T-helper 1 cell treated with Interleukin-12 subunit alpha and Interleukin-12 subunit beta and Interleukin-4 antibody, amounts not matched to agents 30 μg/mL and 1 μg/mL, for 36 hours (primary cell): ENCODE measurements at regions not wholly inside any gene's neighbourhood (a gene's known extent, or its start where the extent isn't known, plus 50 kb on each side); places are given as distances from the start of the nearest gene placed in this dataset.

Source experiments
- H3K27ac Mint-ChIP-seq: one replicate; pipeline ENCODE4 v1.8.0; 2021; ENCODE audit warnings: mild to moderate bottlenecking, mixed read lengths
- H3K27me3 Mint-ChIP-seq: one replicate; pipeline ENCODE4 v1.8.0; 2021; ENCODE audit warnings: low read depth, mixed read lengths
- H3K36me3 Mint-ChIP-seq: one replicate; pipeline ENCODE4 v1.8.0; 2021; ENCODE audit warnings: low read depth, mixed read lengths
- H3K4me1 Mint-ChIP-seq: one replicate; pipeline ENCODE4 v1.8.0; 2021; ENCODE audit warnings: low read depth, mixed read lengths
- H3K4me3 Mint-ChIP-seq: one replicate; pipeline ENCODE4 v1.8.0; 2021; ENCODE audit warnings: mild to moderate bottlenecking, moderate library complexity, mixed read lengths
- H3K9me3 Mint-ChIP-seq: one replicate; pipeline ENCODE4 v1.8.0; 2021; ENCODE audit warnings: mixed read lengths

DNA sequence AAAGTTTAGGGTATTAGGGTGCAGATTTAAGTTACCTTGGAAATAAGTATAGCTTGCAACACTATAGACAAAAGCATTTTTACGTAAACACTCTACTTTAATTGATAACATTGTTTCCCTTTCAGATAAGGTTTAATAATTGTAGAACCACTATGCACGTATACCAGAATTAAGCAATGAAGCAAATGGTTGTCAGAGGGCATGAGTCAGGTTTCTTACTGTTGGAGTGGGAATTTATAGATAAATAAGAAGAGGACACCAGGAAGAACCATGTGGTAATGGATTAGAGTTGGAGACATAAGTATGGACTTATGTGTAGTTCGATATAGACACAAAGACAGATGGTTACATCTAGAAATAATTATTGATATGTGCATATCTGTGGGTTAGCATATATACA, 355.6 kb downstream of the ETV1 start:
- no peak overlapping the region for H3K4me3 Mint-ChIP-seq
- no peaks in the 10 kb centered on the region for H3K36me3 Mint-ChIP-seq
- H3K4me1 Mint-ChIP-seq, result no peaks in the 10 kb centered on the region
- H3K27ac Mint-ChIP-seq, result no peak overlapping the region
- peaks cover 5% of the 10 kb centered on the region for H3K9me3 Mint-ChIP-seq
- H3K27me3 Mint-ChIP-seq, result no peaks in the 10 kb centered on the region

DNA sequence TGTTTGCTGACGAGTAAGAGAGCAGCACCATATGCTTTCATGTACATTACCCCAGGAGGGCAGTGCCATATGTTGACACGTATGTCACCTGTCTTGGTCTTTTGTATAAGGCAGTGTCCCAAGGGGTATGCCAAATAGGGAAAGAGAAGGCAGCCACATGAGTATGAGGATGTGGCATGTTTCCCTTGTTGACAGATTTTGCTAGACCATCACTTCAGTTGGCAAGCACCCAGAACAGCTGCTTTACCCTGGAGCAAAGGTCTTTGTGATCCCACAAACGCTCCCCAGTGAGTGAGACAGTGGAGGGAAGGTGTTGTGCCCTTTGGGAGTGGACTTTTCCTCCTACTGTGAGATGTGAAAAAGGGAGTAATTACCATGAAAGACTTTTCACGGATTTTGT, 350.1 kb downstream of the ETV1 start:
- H3K4me1 Mint-ChIP-seq, result no peaks in the 10 kb centered on the region
- H3K36me3 Mint-ChIP-seq, result no peaks in the 10 kb centered on the region
- H3K9me3 Mint-ChIP-seq, result no peaks in the 10 kb centered on the region
- no peaks in the 10 kb centered on the region for H3K27me3 Mint-ChIP-seq
- H3K4me3 Mint-ChIP-seq, result no peak overlapping the region
- H3K27ac Mint-ChIP-seq, result no peak overlapping the region

DNA sequence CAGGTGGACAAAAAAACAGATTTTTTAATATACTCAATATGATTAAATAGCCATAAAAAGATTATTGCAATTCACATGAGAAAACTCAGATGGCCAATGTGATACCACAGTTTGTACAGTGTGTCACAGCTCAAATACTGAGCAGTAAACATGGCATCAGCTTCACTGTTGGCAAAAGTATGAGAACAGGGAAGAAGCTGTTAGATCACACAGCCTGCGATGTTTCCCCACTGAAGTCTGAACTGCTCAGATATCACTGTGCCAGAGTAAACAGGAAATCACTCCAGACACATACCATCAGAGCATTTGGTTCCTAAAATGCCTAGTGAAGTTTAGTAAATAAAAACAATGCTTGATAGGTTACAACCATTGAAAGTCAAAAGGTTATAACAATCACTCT, 347.8 kb downstream of the ETV1 start:
- H3K9me3 Mint-ChIP-seq, result no peaks in the 10 kb centered on the region
- no peak overlapping the region for H3K4me3 Mint-ChIP-seq
- no peaks in the 10 kb centered on the region for H3K4me1 Mint-ChIP-seq
- no peak overlapping the region for H3K27ac Mint-ChIP-seq
- no peaks in the 10 kb centered on the region for H3K36me3 Mint-ChIP-seq
- H3K27me3 Mint-ChIP-seq, result no peaks in the 10 kb centered on the region

DNA sequence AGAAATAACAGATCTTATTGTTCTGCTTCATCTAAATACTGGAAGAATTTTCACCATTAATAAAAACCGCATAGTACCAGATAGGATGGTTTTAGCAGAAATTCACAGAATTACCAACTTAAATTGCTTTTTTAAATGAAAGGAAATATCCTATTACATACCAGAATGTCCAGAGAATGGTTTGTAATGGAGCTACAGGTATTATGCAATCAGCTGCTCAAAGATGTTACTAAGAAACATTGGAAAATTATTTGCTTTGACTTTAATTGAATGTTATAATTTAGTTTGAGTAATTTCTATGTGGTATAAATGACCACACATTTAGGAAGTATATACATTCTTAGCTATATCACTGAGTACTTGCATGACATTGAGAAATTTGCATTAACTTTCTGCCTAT, 338.3 kb downstream of the ETV1 start:
- Mint-ChIP-seq H3K9me3 (peaks cover 6% of the 10 kb centered on the region), H3K4me1 (no peaks in the 10 kb centered on the region), H3K27ac (no peak overlapping the region), H3K27me3 (no peaks in the 10 kb centered on the region), H3K36me3 (no peaks in the 10 kb centered on the region), H3K4me3 (no peak overlapping the region)

DNA sequence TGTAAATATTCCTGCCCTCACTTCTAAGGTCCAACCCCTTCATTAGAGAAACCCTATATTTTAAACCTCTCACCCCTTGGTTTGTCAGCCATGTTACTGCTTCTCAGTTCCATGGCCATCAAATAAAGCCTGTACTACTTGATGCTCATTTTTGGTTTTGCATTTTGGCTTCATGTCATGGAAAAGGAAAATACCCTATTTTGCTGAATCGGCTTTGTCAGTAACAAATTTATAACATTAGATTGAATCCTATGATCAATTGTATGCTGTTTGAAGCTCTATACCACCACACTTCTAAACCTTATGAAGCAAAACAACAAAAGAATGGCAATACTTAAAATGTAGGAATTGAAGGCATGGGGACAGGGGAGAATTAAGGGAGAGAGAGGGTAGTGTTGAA, 333.1 kb downstream of the ETV1 start:
- Mint-ChIP-seq H3K27me3 (no peaks in the 10 kb centered on the region), H3K27ac (no peak overlapping the region), H3K4me3 (no peak overlapping the region), H3K36me3 (no peaks in the 10 kb centered on the region), H3K4me1 (no peaks in the 10 kb centered on the region), H3K9me3 (peaks cover 10% of the 10 kb centered on the region)

DNA sequence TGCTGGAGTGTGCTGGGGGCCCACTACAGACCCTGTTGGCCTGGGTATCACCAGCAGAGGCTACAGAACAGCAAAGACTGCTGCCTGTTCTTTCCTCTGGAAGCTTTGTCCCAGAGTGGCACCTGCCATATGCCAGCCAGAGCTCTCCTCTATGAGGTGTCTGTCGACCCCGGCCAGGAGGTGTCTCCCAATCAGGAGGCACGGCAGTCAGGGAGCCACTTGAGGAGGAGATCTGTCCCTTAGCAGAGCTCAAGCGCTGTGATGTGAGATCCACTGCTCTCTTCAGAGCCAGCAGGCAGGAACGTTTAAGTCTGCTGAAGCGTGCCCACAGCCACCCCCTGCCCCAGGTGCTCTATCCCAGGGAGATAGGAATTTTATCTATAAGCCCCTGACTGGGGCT, 316.2 kb downstream of the ETV1 start:
- no peak overlapping the region for H3K27ac Mint-ChIP-seq

DNA sequence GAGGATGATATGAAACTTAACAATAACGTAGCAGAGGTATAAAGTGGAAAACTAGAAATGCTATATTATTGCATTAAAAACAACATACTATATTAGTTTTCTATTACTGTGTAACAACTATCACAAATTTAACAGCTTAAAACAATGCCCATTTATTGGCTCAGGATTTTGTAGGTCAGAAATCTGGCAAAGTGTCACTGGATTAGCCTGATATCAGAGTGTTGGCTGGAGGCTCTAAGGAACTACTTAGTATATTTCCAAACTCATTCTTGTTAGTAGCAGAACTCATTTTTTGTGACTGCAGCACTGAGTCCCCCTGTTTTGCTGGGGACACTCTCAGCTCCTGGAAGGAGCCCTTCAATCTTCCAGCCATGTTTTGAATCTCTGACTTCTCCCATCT, 306.8 kb downstream of the ETV1 start:
- Mint-ChIP-seq H3K9me3 (no peaks in the 10 kb centered on the region), H3K4me1 (no peaks in the 10 kb centered on the region), H3K27ac (no peak overlapping the region), H3K36me3 (no peaks in the 10 kb centered on the region), H3K4me3 (no peak overlapping the region), H3K27me3 (no peaks in the 10 kb centered on the region)

More for the DNA sequence above, 316.2 kb downstream of the ETV1 start:
- Mint-ChIP-seq H3K9me3 (peaks cover 7% of the 10 kb centered on the region), H3K4me1 (no peaks in the 10 kb centered on the region), H3K4me3 (no peak overlapping the region), H3K36me3 (no peaks in the 10 kb centered on the region), H3K27me3 (no peaks in the 10 kb centered on the region)

DNA sequence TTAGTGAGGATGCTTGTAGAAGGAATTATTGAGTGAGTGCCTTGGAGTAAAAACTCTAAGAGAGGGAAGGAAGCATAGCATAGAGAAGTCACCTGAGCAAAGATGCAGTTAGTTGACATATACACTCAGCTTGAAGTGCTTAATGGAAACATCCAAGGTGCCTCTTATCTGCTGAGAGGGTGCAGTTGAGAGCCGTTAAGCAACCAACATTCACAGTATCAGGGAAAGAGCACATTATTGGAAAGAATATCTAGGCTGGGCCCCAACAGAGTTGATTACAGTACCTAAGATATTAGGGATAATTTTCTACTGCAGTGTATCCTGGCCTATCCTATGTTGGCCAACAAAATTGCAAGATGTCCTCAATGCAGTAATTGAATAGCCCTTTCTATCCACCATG, 302.0 kb downstream of the ETV1 start:
- no peaks in the 10 kb centered on the region for H3K36me3 Mint-ChIP-seq
- H3K9me3 Mint-ChIP-seq, result no peaks in the 10 kb centered on the region
- H3K27me3 Mint-ChIP-seq, result no peaks in the 10 kb centered on the region
- H3K27ac Mint-ChIP-seq, result no peak overlapping the region
- H3K4me1 Mint-ChIP-seq, result no peaks in the 10 kb centered on the region
- no peak overlapping the region for H3K4me3 Mint-ChIP-seq

DNA sequence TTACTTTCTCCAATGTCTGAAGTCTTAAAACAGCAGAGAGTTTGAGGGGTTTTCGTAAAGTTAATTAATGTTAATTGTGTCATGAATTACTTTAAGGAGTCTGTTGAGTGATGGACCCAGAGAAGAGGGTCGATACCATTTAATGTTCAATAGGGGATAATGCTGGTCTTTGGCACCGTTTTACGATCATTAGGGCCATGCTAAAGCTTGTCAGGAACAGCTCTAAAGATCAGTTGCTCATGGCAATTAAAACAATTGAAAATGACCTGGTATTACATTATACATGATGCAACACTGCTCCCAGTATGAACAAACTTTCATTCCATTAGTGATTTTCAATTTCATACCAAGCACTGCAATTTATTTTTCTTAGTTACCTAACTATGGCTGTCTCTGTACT, 296.9 kb downstream of the ETV1 start:
- no peak overlapping the region for H3K4me3 Mint-ChIP-seq
- no peaks in the 10 kb centered on the region for H3K36me3 Mint-ChIP-seq
- H3K27ac Mint-ChIP-seq, result no peak overlapping the region
- no peaks in the 10 kb centered on the region for H3K27me3 Mint-ChIP-seq
- H3K9me3 Mint-ChIP-seq, result no peaks in the 10 kb centered on the region
- H3K4me1 Mint-ChIP-seq, result no peaks in the 10 kb centered on the region

DNA sequence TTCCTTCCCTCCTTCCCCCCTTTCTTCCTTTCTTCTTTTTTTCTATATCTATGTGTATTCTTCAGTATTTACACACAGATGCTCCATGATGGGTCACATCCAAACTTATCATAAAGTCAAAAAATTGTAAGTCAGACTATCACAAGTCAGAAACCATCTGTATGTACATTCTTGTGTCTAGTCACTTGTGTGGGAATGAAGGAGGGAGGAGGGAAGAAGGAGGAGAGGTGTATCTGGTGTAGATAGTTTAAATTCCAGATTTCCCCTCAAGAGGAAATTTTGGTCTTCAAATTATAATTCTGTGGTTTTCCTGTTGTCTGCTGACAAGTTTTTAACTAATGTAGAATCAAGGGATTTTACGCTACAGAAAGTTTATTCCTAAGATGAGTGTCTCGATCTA, 287.2 kb downstream of the ETV1 start:
- Mint-ChIP-seq H3K36me3 (no peaks in the 10 kb centered on the region), H3K27ac (no peak overlapping the region), H3K27me3 (no peaks in the 10 kb centered on the region), H3K9me3 (peaks cover 3% of the 10 kb centered on the region), H3K4me1 (no peaks in the 10 kb centered on the region), H3K4me3 (no peak overlapping the region)

DNA sequence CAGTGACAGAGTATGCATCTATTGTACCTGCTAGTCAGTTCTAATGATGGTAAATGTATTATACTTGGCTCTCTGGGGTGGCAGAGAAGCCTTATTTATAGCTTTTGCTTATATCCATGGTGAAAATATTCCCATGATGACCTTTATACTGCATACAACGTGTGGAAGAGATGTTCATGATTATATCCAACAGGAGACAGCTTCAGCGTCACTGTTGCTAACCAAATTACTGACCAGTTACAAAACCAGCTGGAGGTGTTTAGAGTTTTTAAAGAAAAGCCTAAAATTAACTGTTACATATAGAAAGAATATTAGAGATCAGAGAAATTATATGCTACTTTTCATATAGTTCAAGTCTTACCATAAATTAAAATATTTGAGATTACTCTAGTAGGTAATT, 280.8 kb downstream of the ETV1 start:
- H3K27me3 Mint-ChIP-seq, result no peaks in the 10 kb centered on the region
- no peak overlapping the region for H3K4me3 Mint-ChIP-seq
- H3K4me1 Mint-ChIP-seq, result no peaks in the 10 kb centered on the region
- H3K36me3 Mint-ChIP-seq, result no peaks in the 10 kb centered on the region
- H3K27ac Mint-ChIP-seq, result no peak overlapping the region
- H3K9me3 Mint-ChIP-seq, result peaks cover 3% of the 10 kb centered on the region

DNA sequence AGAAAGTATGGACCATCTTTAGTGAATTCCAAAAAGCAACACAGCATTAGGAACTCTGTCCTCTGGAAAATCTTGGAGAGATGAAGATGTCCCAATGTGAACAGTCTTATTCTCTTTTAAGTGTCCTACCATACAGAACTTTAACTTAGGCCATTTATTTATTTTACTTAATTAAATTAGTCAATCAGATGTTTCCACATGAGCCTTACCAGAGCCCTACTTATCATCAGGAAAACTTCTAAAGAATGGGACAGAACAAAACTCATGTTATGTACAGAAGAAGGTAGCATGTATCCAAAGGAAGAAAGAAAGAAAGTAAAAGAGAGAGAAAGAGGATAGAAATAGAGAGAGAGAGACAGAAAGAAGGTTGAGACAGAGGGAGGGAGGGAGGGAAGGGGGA, 276.4 kb downstream of the ETV1 start:
- peaks cover 13% of the 10 kb centered on the region for H3K9me3 Mint-ChIP-seq
- H3K27me3 Mint-ChIP-seq, result no peaks in the 10 kb centered on the region
- H3K4me3 Mint-ChIP-seq, result no peak overlapping the region
- no peaks in the 10 kb centered on the region for H3K36me3 Mint-ChIP-seq
- no peaks in the 10 kb centered on the region for H3K4me1 Mint-ChIP-seq
- no peak overlapping the region for H3K27ac Mint-ChIP-seq

DNA sequence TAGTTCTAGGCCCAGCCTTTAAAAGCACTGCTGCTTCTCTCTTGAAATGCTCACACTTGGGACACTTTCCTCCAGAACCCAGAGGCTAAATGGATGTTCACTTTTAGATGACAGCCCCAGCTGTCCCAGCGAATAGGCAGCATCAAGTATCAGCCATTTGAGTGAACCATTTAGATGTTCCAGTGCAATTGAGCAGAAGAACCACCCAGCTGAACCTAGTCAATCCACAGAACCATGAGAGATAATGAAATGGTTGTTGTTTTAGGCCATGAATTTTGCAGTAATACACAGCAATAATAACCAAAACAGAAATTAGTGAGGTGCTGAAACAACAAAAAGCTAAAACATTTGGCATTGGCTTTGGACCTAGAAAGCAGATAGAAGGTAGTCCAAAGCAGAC, 273.9 kb downstream of the ETV1 start:
- H3K27me3 Mint-ChIP-seq, result no peaks in the 10 kb centered on the region
- H3K36me3 Mint-ChIP-seq, result no peaks in the 10 kb centered on the region

DNA sequence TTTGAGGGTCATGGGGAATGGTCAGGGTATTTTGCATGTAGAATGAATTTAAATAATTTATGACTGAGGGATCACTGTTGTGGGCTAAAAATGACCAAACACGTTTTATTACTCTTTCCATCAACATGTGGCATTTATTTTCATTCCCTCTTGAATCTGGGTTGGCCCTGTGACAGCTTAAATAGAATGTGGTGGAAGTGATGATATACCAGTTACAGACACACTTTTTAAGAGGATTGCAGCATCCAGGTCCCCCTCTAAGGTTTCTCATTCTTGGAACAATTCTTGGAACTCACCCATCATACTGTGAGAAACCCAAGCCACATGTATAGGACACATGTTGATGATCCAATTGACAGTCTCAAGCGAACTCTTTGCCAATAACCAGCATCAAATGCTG, 272.4 kb downstream of the ETV1 start:
- H3K36me3 Mint-ChIP-seq, result no peaks in the 10 kb centered on the region
- no peaks in the 10 kb centered on the region for H3K27me3 Mint-ChIP-seq
- H3K4me3 Mint-ChIP-seq, result no peak overlapping the region
- H3K4me1 Mint-ChIP-seq, result no peaks in the 10 kb centered on the region
- H3K9me3 Mint-ChIP-seq, result peaks cover 13% of the 10 kb centered on the region
- no peak overlapping the region for H3K27ac Mint-ChIP-seq

More for the DNA sequence above, 273.9 kb downstream of the ETV1 start:
- no peak overlapping the region for H3K4me3 Mint-ChIP-seq
- H3K27ac Mint-ChIP-seq, result no peak overlapping the region
- peaks cover 13% of the 10 kb centered on the region for H3K9me3 Mint-ChIP-seq
- no peaks in the 10 kb centered on the region for H3K4me1 Mint-ChIP-seq

DNA sequence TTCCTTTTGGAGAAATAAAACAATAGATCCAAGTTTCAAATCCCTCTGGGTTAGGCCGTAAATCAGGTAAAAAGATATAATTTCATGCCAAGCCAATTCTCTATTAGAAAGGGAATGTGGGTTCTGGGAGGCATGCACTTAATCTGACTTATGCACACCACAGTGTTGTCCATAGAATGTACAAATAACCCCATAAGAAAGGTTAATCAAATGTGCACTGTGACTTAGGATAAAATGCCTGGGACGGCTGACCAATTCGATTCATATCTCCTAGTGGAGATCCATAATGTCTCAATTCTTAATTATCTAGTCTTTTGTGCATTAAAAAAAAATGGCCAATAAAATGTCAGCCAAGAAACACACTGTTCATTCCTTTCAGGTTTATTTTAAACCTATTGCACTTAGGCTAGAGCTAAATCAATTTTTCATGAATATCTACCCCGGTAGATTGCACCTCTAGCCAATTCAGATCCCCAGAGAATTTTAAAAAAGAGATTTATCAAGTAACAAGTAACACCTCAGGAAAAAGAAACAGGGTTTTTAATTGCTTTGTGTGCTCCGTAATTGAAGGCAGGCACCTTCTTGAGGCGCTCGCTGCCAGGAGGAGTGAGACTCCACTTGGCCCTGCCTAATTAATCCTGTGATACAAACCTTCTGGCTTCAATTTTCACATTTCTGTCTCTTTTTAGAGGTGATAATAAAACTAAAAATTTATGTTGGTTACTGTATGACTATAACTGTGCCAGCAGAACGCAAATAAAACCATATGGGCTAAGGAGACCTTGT, 265.1 kb downstream of the ETV1 start:
- H3K9me3 Mint-ChIP-seq, result no peaks in the 10 kb centered on the region
- H3K4me3 Mint-ChIP-seq, result no peak overlapping the region
- no peaks in the 10 kb centered on the region for H3K27me3 Mint-ChIP-seq
- no peaks in the 10 kb centered on the region for H3K36me3 Mint-ChIP-seq
- H3K4me1 Mint-ChIP-seq, result no peaks in the 10 kb centered on the region
- no peak overlapping the region for H3K27ac Mint-ChIP-seq
